ENCODE measurements at regions not wholly inside any gene's neighbourhood (a gene's known extent, or its start where the extent isn't known, plus 50 kb on each side); places are given as distances from the start of the nearest gene placed in this dataset.

DNA sequence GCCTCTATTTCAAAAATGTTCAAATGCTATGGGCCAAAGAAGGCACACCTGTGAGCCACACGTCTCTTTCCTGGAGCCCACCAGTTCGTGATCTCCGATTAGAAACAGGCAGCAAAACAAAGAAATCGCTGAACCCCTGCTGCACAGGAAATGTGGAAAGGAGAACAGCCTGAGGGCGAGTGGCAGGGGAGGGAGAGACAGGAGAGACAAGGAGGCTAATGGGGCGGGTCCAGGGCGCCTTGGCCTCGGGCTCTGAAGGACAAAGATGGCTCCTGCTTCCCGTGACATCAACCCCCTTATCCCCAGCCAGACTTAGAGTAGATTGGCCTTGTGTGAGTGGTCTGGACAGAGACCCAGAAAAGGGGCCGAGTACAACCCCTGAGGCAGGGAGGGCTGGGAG lies 62.4 kb upstream of the DOCK1 start:
- ChIA-PET RAD21 (ENCODE audit: unreplicated experiment) (no interaction called here), POLR2A (no interaction called here)
- TF ChIP-seq ZNF24 (IDR thresholded peaks at IDR 0.05) (no peak), ASH2L (IDR thresholded peaks at IDR 0.05; ENCODE audit: borderline replicate concordance, low read depth) (no peak), ETV6 (conservative IDR thresholded peaks at IDR 0.05 in 1 of 2, IDR thresholded peaks at IDR 0.05 in 1 of 2; ENCODE audit: borderline replicate concordance in 1 of 2, low read depth in 1 of 2) (no peak), ZNF207 (IDR thresholded peaks at IDR 0.05; ENCODE audit: borderline replicate concordance) (no peak), POU2F2 (IDR thresholded peaks at IDR 0.05; ENCODE audit: borderline replicate concordance, low read depth, low read length) (no peak), KLF5 (IDR thresholded peaks at IDR 0.05; ENCODE audit: partially characterized antibody) (no peak), TBL1XR1 (IDR thresholded peaks at IDR 0.05; ENCODE audit: low read depth, low read length) (no peak), TCF7 (IDR thresholded peaks at IDR 0.05; ENCODE audit: borderline replicate concordance) (no peak), ZSCAN29 (IDR thresholded peaks at IDR 0.05) (no peak), NFYB (IDR thresholded peaks at IDR 0.05; ENCODE audit: insufficient read depth, low read depth, low read length) (no peak), JUND (IDR thresholded peaks at IDR 0.05; ENCODE audit: low read depth, low read length) (no peak), PML (IDR thresholded peaks at IDR 0.05; ENCODE audit: low read length) (no peak), MAX (IDR thresholded peaks at IDR 0.05; ENCODE audit: low read depth, low read length) (no peak), STAT3 (IDR thresholded peaks at IDR 0.05; ENCODE audit: low read depth, low read length) (no peak), RAD21 (IDR thresholded peaks at IDR 0.05; ENCODE audit: insufficient read depth, low read depth, low read length) (no peak), BHLHE40 (IDR thresholded peaks at IDR 0.05; ENCODE audit: borderline replicate concordance in 1 of 2, low read depth in 2 of 2, low read length in 1 of 2) (no peak)
- TF ChIP-seq, protein P1, sequence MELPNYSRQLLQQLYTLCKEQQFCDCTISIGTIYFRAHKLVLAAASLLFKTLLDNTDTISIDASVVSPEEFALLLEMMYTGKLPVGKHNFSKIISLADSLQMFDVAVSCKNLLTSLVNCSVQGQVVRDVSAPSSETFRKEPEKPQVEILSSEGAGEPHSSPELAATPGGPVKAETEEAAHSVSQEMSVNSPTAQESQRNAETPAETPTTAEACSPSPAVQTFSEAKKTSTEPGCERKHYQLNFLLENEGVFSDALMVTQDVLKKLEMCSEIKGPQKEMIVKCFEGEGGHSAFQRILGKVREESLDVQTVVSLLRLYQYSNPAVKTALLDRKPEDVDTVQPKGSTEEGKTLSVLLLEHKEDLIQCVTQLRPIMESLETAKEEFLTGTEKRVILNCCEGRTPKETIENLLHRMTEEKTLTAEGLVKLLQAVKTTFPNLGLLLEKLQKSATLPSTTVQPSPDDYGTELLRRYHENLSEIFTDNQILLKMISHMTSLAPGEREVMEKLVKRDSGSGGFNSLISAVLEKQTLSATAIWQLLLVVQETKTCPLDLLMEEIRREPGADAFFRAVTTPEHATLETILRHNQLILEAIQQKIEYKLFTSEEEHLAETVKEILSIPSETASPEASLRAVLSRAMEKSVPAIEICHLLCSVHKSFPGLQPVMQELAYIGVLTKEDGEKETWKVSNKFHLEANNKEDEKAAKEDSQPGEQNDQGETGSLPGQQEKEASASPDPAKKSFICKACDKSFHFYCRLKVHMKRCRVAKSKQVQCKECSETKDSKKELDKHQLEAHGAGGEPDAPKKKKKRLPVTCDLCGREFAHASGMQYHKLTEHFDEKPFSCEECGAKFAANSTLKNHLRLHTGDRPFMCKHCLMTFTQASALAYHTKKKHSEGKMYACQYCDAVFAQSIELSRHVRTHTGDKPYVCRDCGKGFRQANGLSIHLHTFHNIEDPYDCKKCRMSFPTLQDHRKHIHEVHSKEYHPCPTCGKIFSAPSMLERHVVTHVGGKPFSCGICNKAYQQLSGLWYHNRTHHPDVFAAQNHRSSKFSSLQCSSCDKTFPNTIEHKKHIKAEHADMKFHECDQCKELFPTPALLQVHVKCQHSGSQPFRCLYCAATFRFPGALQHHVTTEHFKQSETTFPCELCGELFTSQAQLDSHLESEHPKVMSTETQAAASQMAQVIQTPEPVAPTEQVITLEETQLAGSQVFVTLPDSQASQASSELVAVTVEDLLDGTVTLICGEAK (IDR thresholded peaks at IDR 0.05; ENCODE audit: borderline replicate concordance): no peak
- TF ChIP-seq, protein P2, sequence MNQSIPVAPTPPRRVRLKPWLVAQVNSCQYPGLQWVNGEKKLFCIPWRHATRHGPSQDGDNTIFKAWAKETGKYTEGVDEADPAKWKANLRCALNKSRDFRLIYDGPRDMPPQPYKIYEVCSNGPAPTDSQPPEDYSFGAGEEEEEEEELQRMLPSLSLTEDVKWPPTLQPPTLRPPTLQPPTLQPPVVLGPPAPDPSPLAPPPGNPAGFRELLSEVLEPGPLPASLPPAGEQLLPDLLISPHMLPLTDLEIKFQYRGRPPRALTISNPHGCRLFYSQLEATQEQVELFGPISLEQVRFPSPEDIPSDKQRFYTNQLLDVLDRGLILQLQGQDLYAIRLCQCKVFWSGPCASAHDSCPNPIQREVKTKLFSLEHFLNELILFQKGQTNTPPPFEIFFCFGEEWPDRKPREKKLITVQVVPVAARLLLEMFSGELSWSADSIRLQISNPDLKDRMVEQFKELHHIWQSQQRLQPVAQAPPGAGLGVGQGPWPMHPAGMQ (IDR thresholded peaks at IDR 0.05; ENCODE audit: borderline replicate concordance): no peak

More for the DNA sequence above, 62.4 kb upstream of the DOCK1 start:
- Histone ChIP-seq H4K20me1 (ENCODE audit: control insufficient read depth, insufficient read depth) (no peaks in the 10 kb centered on the region), H3K9me3 (replicated peaks; ENCODE audit: control insufficient read depth, insufficient read depth, low read length) (no peaks in the 10 kb centered on the region), H3K36me3 (ENCODE audit: control insufficient read depth in 2 of 2, insufficient read depth in 2 of 2, low read length in 1 of 2) (no peaks in the 10 kb centered on the region), H3K27me3 (replicated peaks in 1 of 2; ENCODE audit: control insufficient read depth in 2 of 2, insufficient read depth in 2 of 2, low read length in 1 of 2) (no peaks in the 10 kb centered on the region), H3K79me2 (ENCODE audit: control insufficient read depth, insufficient read depth, low read length) (no peaks in the 10 kb centered on the region), H3K9ac (ENCODE audit: control insufficient read depth, insufficient read depth, low read length) (no peak overlapping the region), H3K4me1 (ENCODE audit: control insufficient read depth, insufficient read depth, low read length) (no peaks in the 10 kb centered on the region), H3K27ac (ENCODE audit: control insufficient read depth, insufficient read depth) (no peak overlapping the region), H3K4me2 (ENCODE audit: control insufficient read depth, insufficient read depth) (no peak overlapping the region), H3K4me3 (no peak overlapping the region), H2AFZ (ENCODE audit: control insufficient read depth, low read depth, low read length) (no peak overlapping the region)
- intact Hi-C loops (cut with micrococcal nuclease; ENCODE audit: unreplicated experiment): no loop called here
- DNase-seq (ENCODE audit: low read depth, low spot score) (no peak), FAIRE-seq (no peak), ATAC-seq (no peak)
- no TSS peak for BruUV-seq (replicated peaks)
- 24% methylated on average over 10 of the region's 10 CpGs for WGBS (ENCODE audit: insufficient coverage, insufficient replicate concordance, low lambda C conversion rate, missing lambda C conversion rate)
- ChIA-PET SMC1A (ENCODE audit: uncharacterized antibody, unreplicated experiment) (no interaction called here), CTCF (no interaction called here)
- in situ Hi-C loops (cut with MboI): no loop called here

Measured in GM12878 (cell line).